HEK293 (cell line): ENCODE measurements at regions not wholly inside any gene's neighbourhood (a gene's known extent, or its start where the extent isn't known, plus 50 kb on each side); places are given as distances from the start of the nearest gene placed in this dataset.

Experiments used
- CTCF ChIA-PET: fragments of 350-600 bp; formaldehyde crosslinking; extraction: SDS; loops from one replicate; lab custom pipeline; 2021; ENCODE audit warnings: antibody characterized with exemption; lab: Yijun Ruan, JAX
- POLR2A ChIA-PET: fragments of 300-600 bp; formaldehyde crosslinking; extraction: SDS; loops from one replicate; lab custom pipeline; 2020; ENCODE audit warnings: antibody characterized with exemption, inconsistent platforms; lab: Yijun Ruan, JAX
- H3K27ac ChIP-seq: fragments of 200-500 bp; sonication (Bioruptor generic); 2 replicates; pipeline ENCODE4 v1.5.1; 2014; ENCODE audit warnings: low read depth, low read length, control low read depth, inconsistent platforms; ENCODE audit errors: extremely low read depth
- H3K36me3 ChIP-seq, 2 experiments: fragments of 200-500 bp in 1 of 2; sonication (Bioruptor generic) in 1 of 2; 1 replicate in 1 of 2; 2 replicates in 1 of 2; pipeline ENCODE4 v1.5.1; 2014 to 2017; ENCODE audit warnings: inconsistent platforms in 2 of 2, low read length in 2 of 2; ENCODE audit not compliant: control insufficient read depth in 2 of 2, insufficient read depth in 1 of 2
- H3K4me1 ChIP-seq: fragments of 200-500 bp; sonication (Bioruptor generic); 2 replicates; pipeline ENCODE4 v1.5.1; 2014; ENCODE audit warnings: mild to moderate bottlenecking, low read length, inconsistent platforms; ENCODE audit not compliant: control insufficient read depth, insufficient read depth
- H3K4me3 ChIP-seq: 2 replicates; pipeline ENCODE4 v1.5.1; 2011; ENCODE audit warnings: low read depth, mild to moderate bottlenecking, control low read depth, low read length, moderate library complexity
- H3K9me3 ChIP-seq: fragments of 200-500 bp; sonication (Bioruptor generic); 2 replicates; pipeline ENCODE4 v1.5.1; 2014; ENCODE audit warnings: low read depth, low read length, inconsistent platforms; ENCODE audit not compliant: control insufficient read depth, insufficient read depth
- GLI2 ChIP-seq: fragments of 450-650 bp; formaldehyde crosslinking; IDR thresholded peaks from 2 replicates; pipeline ENCODE4; 2017; ENCODE audit warnings: missing biosample characterization, missing genetic modification characterization, low read depth, borderline replicate concordance
- HOXD13 ChIP-seq: sonication (generic); formaldehyde crosslinking; IDR thresholded peaks from 2 replicates; pipeline ENCODE4 v1.8.0; 2022; ENCODE audit warnings: missing genetic modification reagents, borderline replicate concordance
- SP7 ChIP-seq: fragments of 450-650 bp; formaldehyde crosslinking; IDR thresholded peaks from 2 replicates; pipeline ENCODE4 v1.5.1; 2016; ENCODE audit warnings: missing biosample characterization, missing genetic modification characterization
- ZBTB17 ChIP-seq: fragments of 450-650 bp; formaldehyde crosslinking; IDR thresholded peaks from 2 replicates; pipeline ENCODE4 v1.5.1; 2016; ENCODE audit warnings: missing biosample characterization, missing genetic modification characterization
- ZFHX2 ChIP-seq: fragments of 450-650 bp; formaldehyde crosslinking; conservative IDR thresholded peaks from 2 replicates; pipeline ENCODE4 v1.5.1; 2016; ENCODE audit warnings: missing biosample characterization, missing genetic modification characterization
- ZNF132 ChIP-seq: fragments of 450-650 bp; formaldehyde crosslinking; IDR thresholded peaks from 2 replicates; pipeline ENCODE4 v1.5.1; 2017; ENCODE audit warnings: missing biosample characterization, missing genetic modification characterization, borderline replicate concordance
- ZNF133 ChIP-seq: fragments of 450-650 bp; formaldehyde crosslinking; IDR thresholded peaks from 2 replicates; pipeline ENCODE4 v1.5.1; 2016; ENCODE audit warnings: missing biosample characterization, missing genetic modification characterization
- ZNF404 ChIP-seq: fragments of 450-650 bp; formaldehyde crosslinking; IDR thresholded peaks from 2 replicates; pipeline ENCODE4 v1.5.1; 2017; ENCODE audit warnings: missing biosample characterization, missing genetic modification characterization
- ZNF426 ChIP-seq: fragments of 450-650 bp; formaldehyde crosslinking; IDR thresholded peaks from 2 replicates; pipeline ENCODE4 v1.5.1; 2017; ENCODE audit warnings: missing biosample characterization, missing genetic modification characterization, mild to moderate bottlenecking, inconsistent platforms, moderate library complexity
- ZNF571 ChIP-seq: fragments of 450-650 bp; formaldehyde crosslinking; IDR thresholded peaks from 2 replicates; pipeline ENCODE4 v1.5.0; 2017; ENCODE audit warnings: missing biosample characterization, missing genetic modification characterization
- ZNF585B ChIP-seq: fragments of 450-650 bp; formaldehyde crosslinking; IDR thresholded peaks from 2 replicates; pipeline ENCODE4 v1.5.1; 2016; ENCODE audit warnings: missing biosample characterization, missing genetic modification characterization
- ZNF623 ChIP-seq: fragments of 450-650 bp; formaldehyde crosslinking; IDR thresholded peaks from 2 replicates; pipeline ENCODE4 v1.5.1; 2016; ENCODE audit warnings: missing biosample characterization, missing genetic modification characterization
- ZNF677 ChIP-seq: fragments of 450-650 bp; IDR thresholded peaks from 2 replicates; pipeline ENCODE4 v1.5.0; 2018; ENCODE audit warnings: missing biosample characterization, mild to moderate bottlenecking, missing genetic modification characterization, moderate library complexity
- ZNF843 ChIP-seq: fragments of 450-650 bp; formaldehyde crosslinking; IDR thresholded peaks from 2 replicates; pipeline ENCODE4 v1.5.1; 2016; ENCODE audit warnings: missing biosample characterization, missing genetic modification characterization
- TF ChIP-seq, protein P1 (sequence below): fragments of 450-650 bp; formaldehyde crosslinking; IDR thresholded peaks from 2 replicates; pipeline ENCODE4 v1.5.1; 2016; ENCODE audit warnings: missing biosample characterization, missing genetic modification characterization, borderline replicate concordance
- TF ChIP-seq, protein P2 (sequence below): fragments of 450-650 bp; formaldehyde crosslinking; IDR thresholded peaks from 2 replicates; pipeline ENCODE4 v1.5.1; 2017; ENCODE audit warnings: missing biosample characterization, missing genetic modification characterization
- TF ChIP-seq, protein P3 (sequence below): fragments of 450-650 bp; formaldehyde crosslinking; IDR thresholded peaks from 2 replicates; pipeline ENCODE4; 2016; ENCODE audit warnings: missing biosample characterization, missing genetic modification characterization
- TF ChIP-seq, protein P4 (sequence below): fragments of 450-650 bp; formaldehyde crosslinking; IDR thresholded peaks from 2 replicates; pipeline ENCODE4 v1.5.1; 2016; ENCODE audit warnings: missing biosample characterization, missing genetic modification characterization

DNA sequence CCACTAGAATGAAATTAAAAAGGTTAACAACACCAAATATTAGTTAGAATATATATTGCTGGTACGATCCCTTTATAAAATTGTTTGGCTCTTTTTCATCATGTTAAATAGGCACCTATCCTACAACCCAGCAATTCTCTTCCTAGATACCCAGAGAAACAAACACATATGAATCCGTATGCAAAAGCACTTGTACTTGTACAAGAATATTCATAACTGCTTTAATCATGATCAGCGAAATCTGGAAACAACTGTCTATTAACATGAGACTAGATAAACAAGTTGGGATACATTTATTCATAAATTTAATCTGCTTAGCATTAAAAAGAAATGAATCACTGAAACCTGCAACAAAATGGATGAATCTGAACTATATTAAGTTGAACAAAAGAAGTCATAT is 113.7 kb upstream of the MAP1B start:
- TF ChIP-seq, protein P1, sequence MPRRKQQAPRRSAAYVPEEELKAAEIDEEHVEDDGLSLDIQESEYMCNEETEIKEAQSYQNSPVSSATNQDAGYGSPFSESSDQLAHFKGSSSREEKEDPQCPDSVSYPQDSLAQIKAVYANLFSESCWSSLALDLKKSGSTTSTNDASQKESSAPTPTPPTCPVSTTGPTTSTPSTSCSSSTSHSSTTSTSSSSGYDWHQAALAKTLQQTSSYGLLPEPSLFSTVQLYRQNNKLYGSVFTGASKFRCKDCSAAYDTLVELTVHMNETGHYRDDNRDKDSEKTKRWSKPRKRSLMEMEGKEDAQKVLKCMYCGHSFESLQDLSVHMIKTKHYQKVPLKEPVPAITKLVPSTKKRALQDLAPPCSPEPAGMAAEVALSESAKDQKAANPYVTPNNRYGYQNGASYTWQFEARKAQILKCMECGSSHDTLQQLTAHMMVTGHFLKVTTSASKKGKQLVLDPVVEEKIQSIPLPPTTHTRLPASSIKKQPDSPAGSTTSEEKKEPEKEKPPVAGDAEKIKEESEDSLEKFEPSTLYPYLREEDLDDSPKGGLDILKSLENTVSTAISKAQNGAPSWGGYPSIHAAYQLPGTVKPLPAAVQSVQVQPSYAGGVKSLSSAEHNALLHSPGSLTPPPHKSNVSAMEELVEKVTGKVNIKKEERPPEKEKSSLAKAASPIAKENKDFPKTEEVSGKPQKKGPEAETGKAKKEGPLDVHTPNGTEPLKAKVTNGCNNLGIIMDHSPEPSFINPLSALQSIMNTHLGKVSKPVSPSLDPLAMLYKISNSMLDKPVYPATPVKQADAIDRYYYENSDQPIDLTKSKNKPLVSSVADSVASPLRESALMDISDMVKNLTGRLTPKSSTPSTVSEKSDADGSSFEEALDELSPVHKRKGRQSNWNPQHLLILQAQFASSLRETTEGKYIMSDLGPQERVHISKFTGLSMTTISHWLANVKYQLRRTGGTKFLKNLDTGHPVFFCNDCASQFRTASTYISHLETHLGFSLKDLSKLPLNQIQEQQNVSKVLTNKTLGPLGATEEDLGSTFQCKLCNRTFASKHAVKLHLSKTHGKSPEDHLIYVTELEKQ (tag by site-specific recombination), result no peak
- no peak for TF ChIP-seq ZFHX2 (tag by site-specific recombination)
- TF ChIP-seq, all 188 proteins: peak for 0
- no peak overlapping the region for H3K27ac ChIP-seq
- ChIA-PET POLR2A (no interaction called here), CTCF (no interaction called here)
- H3K9me3 ChIP-seq, result no peaks in the 10 kb centered on the region
- no peak overlapping the region for H3K4me3 ChIP-seq
- no peaks in the 10 kb centered on the region for H3K36me3 ChIP-seq
- no peaks in the 10 kb centered on the region for H3K4me1 ChIP-seq

DNA sequence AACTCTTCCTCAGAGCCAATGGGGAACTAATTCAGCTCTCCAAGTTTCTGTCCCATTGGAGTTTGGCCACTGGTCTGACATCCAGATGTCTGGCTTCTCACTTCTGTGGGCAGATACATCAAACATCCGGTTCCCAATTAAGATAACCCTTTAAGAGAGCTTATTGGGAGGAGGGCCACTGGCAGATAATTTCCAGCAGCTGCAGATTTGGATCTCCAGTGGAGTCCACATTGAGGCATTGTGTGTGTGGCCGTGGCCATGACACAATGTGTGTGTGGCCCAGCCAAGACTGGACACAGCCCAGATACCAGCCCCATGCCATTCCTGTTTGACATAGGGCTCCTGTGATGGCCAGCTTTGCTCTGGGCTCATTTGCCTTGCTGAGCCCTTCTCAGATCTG is 110.5 kb upstream of the MAP1B start:
- CTCF ChIA-PET, result interaction anchor here (0.6 to 0.9 kb wide), 3 partner anchors 16 to 91 kb away, joined by 3 to 4 read pairs (median 4); no protein-coding TSS in a partner anchor
- no peaks in the 10 kb centered on the region for H3K4me1 ChIP-seq

DNA sequence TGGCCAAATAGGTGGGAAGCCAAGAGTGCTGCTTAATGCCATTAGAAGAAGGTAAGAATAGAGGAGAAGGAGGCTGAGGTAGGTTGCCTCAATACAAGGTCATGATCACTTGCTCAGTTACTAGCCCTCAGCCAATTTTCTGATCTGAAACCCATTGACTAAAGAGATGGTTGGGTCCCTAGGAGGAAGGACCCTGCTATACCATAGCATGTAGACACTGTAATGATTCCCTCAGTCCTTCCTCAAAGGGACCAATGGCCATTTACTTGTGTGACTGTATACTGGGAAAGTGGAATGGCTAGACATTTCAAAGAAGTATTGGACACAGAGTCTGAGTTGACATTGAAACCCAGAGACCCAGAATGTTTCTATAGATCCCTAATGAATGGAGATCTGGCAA is 108.5 kb upstream of the MAP1B start:
- Histone ChIP-seq H3K9me3 (no peaks in the 10 kb centered on the region), H3K4me3 (no peak overlapping the region), H3K36me3 (no peaks in the 10 kb centered on the region), H3K27ac (no peak overlapping the region), H3K4me1 (no peaks in the 10 kb centered on the region)
- ChIA-PET CTCF (no interaction called here), POLR2A (no interaction called here)
- no peak for TF ChIP-seq SP7 (tag by site-specific recombination)
- TF ChIP-seq ZNF571 (tag by site-specific recombination), result no peak
- TF ChIP-seq, protein P2, sequence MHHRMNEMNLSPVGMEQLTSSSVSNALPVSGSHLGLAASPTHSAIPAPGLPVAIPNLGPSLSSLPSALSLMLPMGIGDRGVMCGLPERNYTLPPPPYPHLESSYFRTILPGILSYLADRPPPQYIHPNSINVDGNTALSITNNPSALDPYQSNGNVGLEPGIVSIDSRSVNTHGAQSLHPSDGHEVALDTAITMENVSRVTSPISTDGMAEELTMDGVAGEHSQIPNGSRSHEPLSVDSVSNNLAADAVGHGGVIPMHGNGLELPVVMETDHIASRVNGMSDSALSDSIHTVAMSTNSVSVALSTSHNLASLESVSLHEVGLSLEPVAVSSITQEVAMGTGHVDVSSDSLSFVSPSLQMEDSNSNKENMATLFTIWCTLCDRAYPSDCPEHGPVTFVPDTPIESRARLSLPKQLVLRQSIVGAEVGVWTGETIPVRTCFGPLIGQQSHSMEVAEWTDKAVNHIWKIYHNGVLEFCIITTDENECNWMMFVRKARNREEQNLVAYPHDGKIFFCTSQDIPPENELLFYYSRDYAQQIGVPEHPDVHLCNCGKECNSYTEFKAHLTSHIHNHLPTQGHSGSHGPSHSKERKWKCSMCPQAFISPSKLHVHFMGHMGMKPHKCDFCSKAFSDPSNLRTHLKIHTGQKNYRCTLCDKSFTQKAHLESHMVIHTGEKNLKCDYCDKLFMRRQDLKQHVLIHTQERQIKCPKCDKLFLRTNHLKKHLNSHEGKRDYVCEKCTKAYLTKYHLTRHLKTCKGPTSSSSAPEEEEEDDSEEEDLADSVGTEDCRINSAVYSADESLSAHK (tag by site-specific recombination), result no peak
- TF ChIP-seq ZNF623 (tag by site-specific recombination), result no peak
- TF ChIP-seq ZNF585B (tag by site-specific recombination), result no peak
- no peak for TF ChIP-seq GLI2
- TF ChIP-seq HOXD13 (CRISPR knock-in tag), result no peak
- no peak for TF ChIP-seq ZNF404 (tag by site-specific recombination)
- no peak for TF ChIP-seq ZNF843 (tag by site-specific recombination)
- no peak for TF ChIP-seq ZNF132 (tag by site-specific recombination)
- TF ChIP-seq ZNF426 (tag by site-specific recombination), result no peak
- TF ChIP-seq, protein P3, sequence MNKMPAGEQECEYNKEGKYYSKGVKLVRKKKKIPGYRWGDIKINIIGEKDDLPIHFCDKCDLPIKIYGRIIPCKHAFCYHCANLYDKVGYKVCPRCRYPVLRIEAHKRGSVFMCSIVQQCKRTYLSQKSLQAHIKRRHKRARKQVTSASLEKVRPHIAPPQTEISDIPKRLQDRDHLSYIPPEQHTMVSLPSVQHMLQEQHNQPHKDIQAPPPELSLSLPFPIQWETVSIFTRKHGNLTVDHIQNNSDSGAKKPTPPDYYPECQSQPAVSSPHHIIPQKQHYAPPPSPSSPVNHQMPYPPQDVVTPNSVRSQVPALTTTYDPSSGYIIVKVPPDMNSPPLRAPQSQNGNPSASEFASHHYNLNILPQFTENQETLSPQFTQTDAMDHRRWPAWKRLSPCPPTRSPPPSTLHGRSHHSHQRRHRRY (tag by site-specific recombination), result no peak
- TF ChIP-seq ZNF133 (tag by site-specific recombination), result no peak
- TF ChIP-seq, protein P4, sequence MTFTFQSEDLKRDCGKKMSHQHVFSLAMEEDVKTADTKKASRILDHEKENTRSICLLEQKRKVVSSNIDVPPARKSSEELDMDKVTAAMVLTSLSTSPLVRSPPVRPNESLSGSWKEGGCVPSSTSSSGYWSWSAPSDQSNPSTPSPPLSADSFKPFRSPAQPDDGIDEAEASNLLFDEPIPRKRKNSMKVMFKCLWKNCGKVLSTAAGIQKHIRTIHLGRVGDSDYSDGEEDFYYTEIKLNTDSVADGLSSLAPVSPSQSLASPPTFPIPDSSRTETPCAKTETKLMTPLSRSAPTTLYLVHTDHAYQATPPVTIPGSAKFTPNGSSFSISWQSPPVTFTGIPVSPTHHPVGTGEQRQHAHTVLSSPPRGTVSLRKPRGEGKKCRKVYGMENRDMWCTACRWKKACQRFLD, result no peak
- no peak for TF ChIP-seq ZNF677 (tag by site-specific recombination)

More for the DNA sequence above, 110.5 kb upstream of the MAP1B start:
- Histone ChIP-seq H3K36me3 (no peaks in the 10 kb centered on the region), H3K4me3 (no peak overlapping the region), H3K27ac (no peak overlapping the region), H3K9me3 (no peaks in the 10 kb centered on the region)
- TF ChIP-seq ZBTB17, result no peak
- POLR2A ChIA-PET, result no interaction called here
